GM12875 (cell line): ENCODE measurements at regions not wholly inside any gene's neighbourhood (a gene's known extent, or its start where the extent isn't known, plus 50 kb on each side); places are given as distances from the start of the nearest gene placed in this dataset.

Source experiments
- H3K4me3 ChIP-seq: one replicate; pipeline ENCODE4 v1.5.1; 2011; ENCODE audit warnings: low read depth, low read length, control low read depth
- CTCF ChIP-seq: IDR thresholded peaks from 2 replicates; pipeline ENCODE4 v1.5.1; 2011; ENCODE audit warnings: low read depth, mild to moderate bottlenecking, control low read depth, inconsistent platforms, low read length, moderate library complexity, borderline replicate concordance; ENCODE audit not compliant: insufficient read depth

DNA sequence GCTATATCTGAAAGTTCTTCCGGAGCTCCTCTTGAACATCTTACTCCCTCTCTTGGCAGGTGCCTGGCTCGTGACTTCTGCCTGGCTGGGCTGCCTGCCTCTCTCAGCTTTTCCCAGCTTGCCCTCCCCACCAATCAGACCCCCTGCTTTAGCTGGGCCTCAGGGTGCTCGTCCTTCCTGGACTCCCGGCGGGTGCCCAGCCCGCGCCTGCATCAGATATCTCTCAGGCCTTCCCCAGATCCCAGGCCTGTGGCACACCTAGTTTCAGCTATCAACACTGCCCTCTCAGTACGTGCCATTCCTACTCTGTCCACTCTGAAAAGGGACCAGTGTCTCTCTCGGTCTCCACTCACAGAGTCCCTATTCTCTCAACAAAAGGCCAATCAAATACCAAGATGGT is 96.5 kb upstream of the CLDN14 start:
- no peak for TF ChIP-seq CTCF
- no peak overlapping the region for H3K4me3 ChIP-seq

DNA sequence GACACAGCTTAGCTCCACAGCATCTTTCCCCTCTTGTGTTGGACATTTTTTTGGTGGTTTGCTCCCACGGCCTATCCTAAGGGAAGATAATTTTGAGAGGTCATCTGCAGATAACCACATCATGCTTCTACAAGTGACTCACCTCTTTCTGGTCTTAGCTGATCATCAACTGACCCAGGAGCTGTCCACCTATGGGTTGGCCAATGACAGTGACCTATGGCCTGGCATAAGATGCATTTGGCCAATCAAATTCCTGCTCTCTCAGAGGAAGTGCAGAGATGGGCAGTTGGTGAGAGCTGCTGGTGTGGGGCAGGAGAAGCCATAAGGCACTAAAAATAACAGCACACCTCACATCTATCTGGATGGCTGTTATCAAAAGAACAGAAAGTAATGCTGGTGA is 100.0 kb upstream of the CLDN14 start:
- H3K4me3 ChIP-seq: no peak overlapping the region
- TF ChIP-seq CTCF: no peak

DNA sequence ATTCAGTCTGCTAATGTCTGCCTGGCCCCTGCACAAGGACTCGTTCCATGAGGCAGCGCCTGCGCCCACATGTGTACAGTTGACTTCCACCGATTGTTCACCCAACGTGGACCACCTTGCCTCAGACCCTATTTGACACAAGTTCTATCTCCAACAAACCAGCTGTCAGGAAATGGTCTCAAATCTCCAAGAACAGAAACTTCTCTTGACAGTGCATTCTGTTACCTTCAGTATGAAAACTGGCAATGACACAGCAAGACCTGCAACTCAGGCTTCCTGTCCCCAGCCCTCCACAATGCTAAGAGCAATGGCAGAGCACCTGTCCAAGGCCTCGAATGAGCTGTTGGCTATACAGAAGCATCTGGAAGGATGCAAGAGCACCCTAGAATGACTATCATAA is 102.3 kb upstream of the CLDN14 start:
- no peak for TF ChIP-seq CTCF
- H3K4me3 ChIP-seq: no peak overlapping the region

DNA sequence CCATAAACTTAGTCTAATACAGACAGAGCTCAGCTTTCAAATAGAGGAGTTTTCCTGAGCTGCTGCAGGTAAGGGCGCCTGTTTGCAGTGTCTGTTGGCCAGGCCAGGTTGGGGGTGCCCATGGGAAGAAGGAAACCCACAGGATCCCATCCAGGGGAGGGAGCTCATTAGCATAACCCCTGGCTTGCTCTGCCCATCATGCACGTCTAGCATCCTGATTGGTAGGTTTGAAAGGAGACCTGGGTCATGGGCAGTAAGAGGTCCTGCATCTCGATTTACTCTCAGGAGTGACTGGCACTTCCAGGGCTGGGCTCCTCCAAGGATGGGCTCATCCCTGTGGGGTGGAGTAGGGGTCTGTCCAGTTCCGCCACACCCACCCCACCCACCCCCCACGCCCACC is 103.7 kb upstream of the CLDN14 start:
- H3K4me3 ChIP-seq: no peak overlapping the region
- TF ChIP-seq CTCF: no peak

DNA sequence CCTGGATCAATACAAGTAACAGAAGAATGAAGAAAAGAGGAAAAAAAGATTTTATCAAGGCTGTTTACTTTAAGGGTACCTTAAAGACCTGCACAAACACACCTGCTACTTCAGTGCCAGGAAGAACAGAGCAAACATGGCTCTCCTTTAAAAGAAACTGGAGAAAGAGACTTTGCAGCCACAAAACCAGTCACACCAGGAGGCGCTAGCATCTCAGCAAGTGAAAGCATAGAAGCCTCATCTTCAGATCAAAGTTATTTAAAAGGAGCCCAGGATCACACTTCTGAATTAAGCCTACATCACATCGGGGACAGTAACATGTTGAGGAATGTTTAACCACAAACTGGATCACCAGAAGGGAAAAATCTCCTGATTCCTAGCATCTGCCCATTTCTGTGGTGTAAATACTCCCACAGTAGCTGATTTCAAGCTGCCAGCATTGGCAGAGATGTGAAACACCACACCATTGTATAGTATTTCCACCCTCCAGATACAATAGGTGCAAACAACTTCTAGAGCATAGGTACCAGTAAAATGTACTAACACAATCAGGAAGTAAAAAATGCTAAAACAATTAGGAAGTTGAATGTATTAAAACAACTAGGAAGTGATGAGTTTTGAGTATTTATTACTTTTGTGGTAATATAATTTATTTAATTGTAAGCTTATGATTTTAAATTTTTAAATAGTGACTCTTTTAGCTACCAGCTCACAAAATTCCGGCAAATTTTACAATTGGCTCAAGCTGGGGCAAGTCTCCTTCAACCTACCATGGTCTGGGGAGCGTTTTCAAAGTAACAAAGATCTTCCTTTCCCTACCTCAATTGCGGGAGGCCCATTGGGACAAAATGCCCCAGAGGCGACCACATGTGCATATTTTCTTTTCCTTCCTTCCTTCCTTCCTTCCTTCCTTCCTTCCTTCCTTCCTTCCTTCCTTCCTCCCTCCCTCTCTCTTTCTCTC is 105.3 kb upstream of the CLDN14 start:
- no peak for TF ChIP-seq CTCF
- H3K4me3 ChIP-seq: no peak overlapping the region

DNA sequence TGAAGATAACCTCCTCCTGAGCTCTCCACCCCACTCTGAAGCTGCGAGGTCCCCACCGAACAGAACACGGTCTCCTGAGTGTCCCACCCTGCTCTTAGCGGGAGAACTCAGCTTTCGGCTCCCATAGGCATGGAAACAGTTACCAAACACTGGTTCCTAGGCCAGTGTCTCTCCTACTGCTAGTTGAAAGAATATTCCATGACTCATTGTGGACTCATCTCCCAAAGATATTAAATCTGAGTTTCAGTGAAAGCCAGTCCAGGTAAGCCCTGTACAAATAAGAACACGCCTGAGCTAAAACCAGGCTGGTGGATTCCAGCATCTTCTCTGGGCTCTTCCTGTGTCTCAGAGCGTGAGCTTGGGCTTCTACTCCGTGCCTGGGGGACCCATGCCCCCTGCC is 107.5 kb upstream of the CLDN14 start:
- no peak overlapping the region for H3K4me3 ChIP-seq
- no peak for TF ChIP-seq CTCF

GRCh38 chr21:36589352-36589971 is 109.5 kb upstream of the SIM2 start:
- H3K4me3 ChIP-seq: no peak overlapping the region
- TF ChIP-seq CTCF: peak; percentile 67
